SK-N-SH (cell line): ENCODE measurements at regions not wholly inside any gene's neighbourhood (a gene's known extent, or its start where the extent isn't known, plus 50 kb on each side); places are given as distances from the start of the nearest gene placed in this dataset.

Source experiments
- FOXJ3 ChIP-seq: sonication (generic); formaldehyde crosslinking; IDR thresholded peaks from 2 replicates; pipeline ENCODE4 v1.5.1; 2020; ENCODE audit warnings: mild to moderate bottlenecking, missing genetic modification reagents
- GATA2 ChIP-seq: sonication (generic); formaldehyde crosslinking; IDR thresholded peaks from 2 replicates; pipeline ENCODE4 v1.5.0; 2020; ENCODE audit warnings: mild to moderate bottlenecking, missing genetic modification reagents
- NFIC ChIP-seq: IDR thresholded peaks from 2 replicates; pipeline ENCODE4 v1.4.0; 2012; ENCODE audit warnings: borderline replicate concordance
- POLR2AphosphoS5 ChIP-seq: IDR thresholded peaks from 2 replicates; pipeline ENCODE4 v1.6.1; 2012; ENCODE audit warnings: low read depth, low read length
- RFX5 ChIP-seq: IDR thresholded peaks from 2 replicates; pipeline ENCODE4 v1.6.1; 2012; ENCODE audit warnings: mild to moderate bottlenecking, improper control_type of control experiment, low read length
- SMC3 ChIP-seq: IDR thresholded peaks from 2 replicates; pipeline ENCODE4 v1.6.1; 2012; ENCODE audit warnings: low read depth, low read length, improper control_type of control experiment
- TEAD4 ChIP-seq: IDR thresholded peaks from 2 replicates; pipeline ENCODE4 v1.4.0; 2012; ENCODE audit warnings: mild to moderate bottlenecking, borderline replicate concordance; ENCODE audit not compliant: insufficient read depth
- YY1 ChIP-seq: IDR thresholded peaks from 2 replicates; pipeline ENCODE4 v1.4.0; 2012; ENCODE audit warnings: low read depth, mild to moderate bottlenecking
- TF ChIP-seq, protein P1 (sequence below): IDR thresholded peaks from 2 replicates; pipeline ENCODE4 v1.6.1; 2012; ENCODE audit warnings: mild to moderate bottlenecking, low read depth, low read length, moderate library complexity
- TF ChIP-seq, protein P2 (sequence below): fragments of 200-600 bp; sonication (generic); IDR thresholded peaks from 2 replicates; pipeline ENCODE4 v1.6.1; 2017; ENCODE audit warnings: antibody characterized with exemption, mild to moderate bottlenecking, moderate library complexity

- no peak for TF ChIP-seq RFX5
- TF ChIP-seq, protein P1, sequence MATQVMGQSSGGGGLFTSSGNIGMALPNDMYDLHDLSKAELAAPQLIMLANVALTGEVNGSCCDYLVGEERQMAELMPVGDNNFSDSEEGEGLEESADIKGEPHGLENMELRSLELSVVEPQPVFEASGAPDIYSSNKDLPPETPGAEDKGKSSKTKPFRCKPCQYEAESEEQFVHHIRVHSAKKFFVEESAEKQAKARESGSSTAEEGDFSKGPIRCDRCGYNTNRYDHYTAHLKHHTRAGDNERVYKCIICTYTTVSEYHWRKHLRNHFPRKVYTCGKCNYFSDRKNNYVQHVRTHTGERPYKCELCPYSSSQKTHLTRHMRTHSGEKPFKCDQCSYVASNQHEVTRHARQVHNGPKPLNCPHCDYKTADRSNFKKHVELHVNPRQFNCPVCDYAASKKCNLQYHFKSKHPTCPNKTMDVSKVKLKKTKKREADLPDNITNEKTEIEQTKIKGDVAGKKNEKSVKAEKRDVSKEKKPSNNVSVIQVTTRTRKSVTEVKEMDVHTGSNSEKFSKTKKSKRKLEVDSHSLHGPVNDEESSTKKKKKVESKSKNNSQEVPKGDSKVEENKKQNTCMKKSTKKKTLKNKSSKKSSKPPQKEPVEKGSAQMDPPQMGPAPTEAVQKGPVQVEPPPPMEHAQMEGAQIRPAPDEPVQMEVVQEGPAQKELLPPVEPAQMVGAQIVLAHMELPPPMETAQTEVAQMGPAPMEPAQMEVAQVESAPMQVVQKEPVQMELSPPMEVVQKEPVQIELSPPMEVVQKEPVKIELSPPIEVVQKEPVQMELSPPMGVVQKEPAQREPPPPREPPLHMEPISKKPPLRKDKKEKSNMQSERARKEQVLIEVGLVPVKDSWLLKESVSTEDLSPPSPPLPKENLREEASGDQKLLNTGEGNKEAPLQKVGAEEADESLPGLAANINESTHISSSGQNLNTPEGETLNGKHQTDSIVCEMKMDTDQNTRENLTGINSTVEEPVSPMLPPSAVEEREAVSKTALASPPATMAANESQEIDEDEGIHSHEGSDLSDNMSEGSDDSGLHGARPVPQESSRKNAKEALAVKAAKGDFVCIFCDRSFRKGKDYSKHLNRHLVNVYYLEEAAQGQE = no peak
- TF ChIP-seq TEAD4 = no peak
- TF ChIP-seq, protein P2, sequence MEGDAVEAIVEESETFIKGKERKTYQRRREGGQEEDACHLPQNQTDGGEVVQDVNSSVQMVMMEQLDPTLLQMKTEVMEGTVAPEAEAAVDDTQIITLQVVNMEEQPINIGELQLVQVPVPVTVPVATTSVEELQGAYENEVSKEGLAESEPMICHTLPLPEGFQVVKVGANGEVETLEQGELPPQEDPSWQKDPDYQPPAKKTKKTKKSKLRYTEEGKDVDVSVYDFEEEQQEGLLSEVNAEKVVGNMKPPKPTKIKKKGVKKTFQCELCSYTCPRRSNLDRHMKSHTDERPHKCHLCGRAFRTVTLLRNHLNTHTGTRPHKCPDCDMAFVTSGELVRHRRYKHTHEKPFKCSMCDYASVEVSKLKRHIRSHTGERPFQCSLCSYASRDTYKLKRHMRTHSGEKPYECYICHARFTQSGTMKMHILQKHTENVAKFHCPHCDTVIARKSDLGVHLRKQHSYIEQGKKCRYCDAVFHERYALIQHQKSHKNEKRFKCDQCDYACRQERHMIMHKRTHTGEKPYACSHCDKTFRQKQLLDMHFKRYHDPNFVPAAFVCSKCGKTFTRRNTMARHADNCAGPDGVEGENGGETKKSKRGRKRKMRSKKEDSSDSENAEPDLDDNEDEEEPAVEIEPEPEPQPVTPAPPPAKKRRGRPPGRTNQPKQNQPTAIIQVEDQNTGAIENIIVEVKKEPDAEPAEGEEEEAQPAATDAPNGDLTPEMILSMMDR = no peak
- TF ChIP-seq FOXJ3 (CRISPR knock-in tag) = no peak
- TF ChIP-seq GATA2 = no peak
- no peak for TF ChIP-seq YY1
- no peak for TF ChIP-seq NFIC
- no peak for TF ChIP-seq POLR2AphosphoS5
- no peak for TF ChIP-seq SMC3
These were observed 164.7 kb upstream of the SH3BP4 start for GRCh38 chr2:234787114-234787513.
